Smooth muscle cell (in vitro differentiated cells): ENCODE measurements at regions not wholly inside any gene's neighbourhood (a gene's known extent, or its start where the extent isn't known, plus 50 kb on each side); places are given as distances from the start of the nearest gene placed in this dataset.

Experiments used
- DNase-seq: peaks from one replicate; lab custom pipeline; 2025; ENCODE audit not compliant: unreplicated experiment; lab: John Stamatoyannopoulos, UW
- H2AFZ ChIP-seq: fragments of 200-600 bp; sonication (generic); 2 replicates; pipeline ENCODE4 v1.6.0; 2016; ENCODE audit warnings: antibody characterized with exemption, low read depth, mild to moderate bottlenecking
- H3F3A ChIP-seq: fragments of 200-600 bp; sonication (generic); 2 replicates; pipeline ENCODE4 v1.6.0; 2017; ENCODE audit warnings: antibody characterized with exemption, low read depth
- H3K27ac ChIP-seq: fragments of 200-600 bp; sonication (generic); 2 replicates; pipeline ENCODE4 v1.5.1; 2016; ENCODE audit warnings: low read depth, mild to moderate bottlenecking
- H3K27me3 ChIP-seq: fragments of 200-600 bp; sonication (generic); 2 replicates; pipeline ENCODE4 v1.6.1; 2016; ENCODE audit warnings: low read depth, mild to moderate bottlenecking
- H3K36me3 ChIP-seq: fragments of 200-600 bp; sonication (generic); 2 replicates; pipeline ENCODE4 v1.5.1; 2016; ENCODE audit warnings: low read depth
- H3K4me1 ChIP-seq: fragments of 200-600 bp; sonication (generic); 2 replicates; pipeline ENCODE4 v1.5.1; 2016; ENCODE audit warnings: low read depth
- H3K4me2 ChIP-seq: fragments of 200-600 bp; sonication (generic); 2 replicates; pipeline ENCODE4 v1.6.0; 2016; ENCODE audit warnings: mild to moderate bottlenecking
- H3K4me3 ChIP-seq: fragments of 200-600 bp; sonication (generic); 2 replicates; pipeline ENCODE4 v1.5.1; 2016; ENCODE audit warnings: mild to moderate bottlenecking
- H3K79me2 ChIP-seq: fragments of 200-600 bp; sonication (generic); 2 replicates; pipeline ENCODE4 v1.6.0; 2016; ENCODE audit warnings: low read depth, mild to moderate bottlenecking
- H3K9ac ChIP-seq: fragments of 200-600 bp; sonication (generic); 2 replicates; pipeline ENCODE4 v1.6.0; 2016; ENCODE audit warnings: low read depth
- H3K9me3 ChIP-seq: fragments of 200-600 bp; sonication (generic); replicated peaks from 2 replicates; pipeline ENCODE4 v1.5.1; 2016; ENCODE audit warnings: low read depth
- H4K20me1 ChIP-seq: fragments of 200-600 bp; sonication (generic); 2 replicates; pipeline ENCODE4 v1.6.0; 2016; ENCODE audit warnings: low read depth
- CTCF ChIP-seq: fragments of 200-600 bp; sonication (generic); IDR thresholded peaks from 2 replicates; pipeline ENCODE4 v1.5.1; 2017; ENCODE audit warnings: borderline replicate concordance, mild to moderate bottlenecking, antibody characterized with exemption; ENCODE audit not compliant: insufficient read depth, poor library complexity, severe bottlenecking
- WGBS: methylation state at CpG from one replicate; pipeline ENCODE4 v1.1.7; 2016; ENCODE audit warnings: low lambda C conversion rate; 5-methylcytosine and 5-hydroxymethylcytosine counted together

- Histone ChIP-seq H3K27me3 (no peaks in the 10 kb centered on the region), H3K27ac (peak overlapping the region; percentile 100), H3K9ac (peak overlapping the region; percentile 96), H3K4me3 (peak overlapping the region; percentile 3), H3K79me2 (no peaks in the 10 kb centered on the region), H3K4me1 (peaks cover 19% of the 10 kb centered on the region), H3K4me2 (peak overlapping the region; percentile 79), H3F3A (peaks cover 4% of the 10 kb centered on the region), H3K36me3 (no peaks in the 10 kb centered on the region), H4K20me1 (no peaks in the 10 kb centered on the region), H2AFZ (peak overlapping the region; percentile 14), H3K9me3 (no peaks in the 10 kb centered on the region)
- DNase-seq: no peak
- no peak for TF ChIP-seq CTCF
- WGBS: 20% methylated on average over 3 of the region's 3 CpGs
Observed at GRCh38 chr4:102439236-102439614, 61.9 kb upstream of the NFKB1 start.

- no peak overlapping the region for H2AFZ ChIP-seq
- no peak for TF ChIP-seq CTCF
- no peaks in the 10 kb centered on the region for H4K20me1 ChIP-seq
- H3K4me2 ChIP-seq: peak overlapping the region; percentile 79
- no peaks in the 10 kb centered on the region for H3K36me3 ChIP-seq
- peak overlapping the region; percentile 3 for H3K4me3 ChIP-seq
- H3K4me1 ChIP-seq: peaks cover 19% of the 10 kb centered on the region
- H3F3A ChIP-seq: peaks cover 4% of the 10 kb centered on the region
- H3K9me3 ChIP-seq: no peaks in the 10 kb centered on the region
- peak overlapping the region; percentile 96 for H3K9ac ChIP-seq
- peak overlapping the region; percentile 100 for H3K27ac ChIP-seq
- H3K27me3 ChIP-seq: no peaks in the 10 kb centered on the region
- H3K79me2 ChIP-seq: no peaks in the 10 kb centered on the region
- no peak for DNase-seq
Observed at GRCh38 chr4:102439812-102440211, 61.3 kb upstream of the NFKB1 start.

- Histone ChIP-seq H3K4me1 (peaks cover 19% of the 10 kb centered on the region), H3K27ac (peak overlapping the region; percentile 100), H3K27me3 (no peaks in the 10 kb centered on the region), H3K36me3 (no peaks in the 10 kb centered on the region), H3K79me2 (no peaks in the 10 kb centered on the region), H3K9me3 (no peaks in the 10 kb centered on the region), H3F3A (peaks cover 4% of the 10 kb centered on the region), H3K9ac (no peak overlapping the region), H3K4me3 (no peak overlapping the region), H4K20me1 (no peaks in the 10 kb centered on the region), H2AFZ (no peak overlapping the region), H3K4me2 (peak overlapping the region; percentile 79)
- 83% methylated on average over 1 of the region's 1 CpG for WGBS
- DNase-seq: no peak
- TF ChIP-seq CTCF: no peak
Observed at GRCh38 chr4:102440498-102440897, 60.7 kb upstream of the NFKB1 start.
